ENCODE measurements at regions not wholly inside any gene's neighbourhood (a gene's known extent, or its start where the extent isn't known, plus 50 kb on each side); places are given as distances from the start of the nearest gene placed in this dataset.
A peak's percentile ranks its signal among the peaks of the same experiment; 100 is the strongest.

DNA sequence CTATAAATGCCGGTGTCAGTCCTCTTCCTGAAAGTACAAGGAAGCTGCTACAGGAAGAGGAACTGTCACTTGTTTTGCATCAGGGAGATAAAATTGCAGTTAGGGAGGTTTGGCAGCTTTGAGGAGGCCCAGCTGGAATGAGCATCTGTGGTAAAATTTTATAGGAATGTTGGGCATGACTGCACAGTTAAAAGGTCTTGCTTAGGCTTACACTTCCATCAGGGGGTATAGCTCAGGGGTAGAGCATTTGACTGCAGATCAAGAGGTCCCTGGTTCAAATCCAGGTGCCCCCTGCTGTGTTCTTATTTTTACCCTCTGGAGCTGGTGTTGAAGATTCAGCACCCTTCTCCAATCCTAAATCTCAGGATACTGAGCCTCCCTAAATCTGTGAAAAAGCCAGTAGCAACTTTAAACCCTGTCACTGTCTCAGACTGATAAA is 65.9 kb downstream of the ZNF467 start:
- Histone ChIP-seq H3K4me1 (ENCODE audit: insufficient read depth, low read length) (peaks cover 18% of the 10 kb centered on the region), H4K20me1 (ENCODE audit: insufficient read depth, low read length) (no peaks in the 10 kb centered on the region), H3K9ac (ENCODE audit: insufficient read depth, low read depth, low read length) (no peak overlapping the region), H3K36me3 (replicated peaks in 1 of 2; ENCODE audit: control insufficient read depth in 1 of 2, insufficient read depth in 2 of 2, low read length in 2 of 2) (no peaks in the 10 kb centered on the region), H3K4me3 (replicated peaks in 1 of 3; ENCODE audit: insufficient read depth in 1 of 3, low read depth in 2 of 3, low read length in 3 of 3) (peak overlapping the region in 2 of 3 experiments; percentile 17 to 23; a peak in 2 of 6 replicates), H2AFZ (ENCODE audit: low read length) (no peak overlapping the region), H3K27me3 (ENCODE audit: control insufficient read depth in 1 of 2, insufficient read depth in 2 of 2, low read length in 2 of 2) (no peaks in the 10 kb centered on the region), H3K27ac (ENCODE audit: extremely low read length, insufficient read depth, low read length) (no peak overlapping the region), H3K79me2 (ENCODE audit: insufficient read depth, low read length) (no peaks in the 10 kb centered on the region), H3K9me3 (ENCODE audit: low read length) (peaks cover 24% of the 10 kb centered on the region), H3K4me2 (ENCODE audit: low read depth, low read length) (peak overlapping the region; percentile 69)
- ChIA-PET POLR2A (interaction anchor here (0.9 to 1.6 kb wide), 2 partner anchors 17 to 83 kb away, joined by 4 to 5 read pairs; no protein-coding TSS in a partner anchor), CTCF (ENCODE audit: low intra/inter-chr PET ratio, low total read pairs) (no interaction called here)
- intact Hi-C loops (cut with micrococcal nuclease; ENCODE audit: unreplicated experiment) (no loop called here), in situ Hi-C loops (cut with HindIII; ENCODE audit: extremely low pct_ligation_motif_present, low pct_unique_long_range_greater_than_20kb) (no loop called here)
- 56% methylated on average over 1 of the region's 1 CpG for WGBS (ENCODE audit: low lambda C conversion rate)
- BruUV-seq (replicated peaks), result no TSS peak
- DNase-seq (ENCODE audit: low spot score) (peak; percentile 18), ATAC-seq (peak; percentile 78), FAIRE-seq (no peak)
- TF ChIP-seq THAP11 (CRISPR knock-in tag; IDR thresholded peaks at IDR 0.05) (peak; percentile 51; the same call in 1 of the 2 replicates), ZNF317 (CRISPR knock-in tag; IDR thresholded peaks at IDR 0.05) (peak; percentile 76; the same call in 1 of the 2 replicates), RBAK (CRISPR knock-in tag; IDR thresholded peaks at IDR 0.05) (no peak), HMGA1 (CRISPR knock-in tag; conservative IDR thresholded peaks at IDR 0.05) (no peak), CC2D1A (CRISPR knock-in tag; IDR thresholded peaks at IDR 0.05) (no peak), ZNF382 (CRISPR knock-in tag; IDR thresholded peaks at IDR 0.05; ENCODE audit: borderline replicate concordance) (no peak), ZNF24 (IDR thresholded peaks at IDR 0.05) (peak; percentile 97), ZBTB20 (CRISPR knock-in tag; IDR thresholded peaks at IDR 0.05; ENCODE audit: borderline replicate concordance, low read depth) (no peak), ZNF629 (CRISPR knock-in tag; conservative IDR thresholded peaks at IDR 0.05) (no peak), NRL (CRISPR knock-in tag; IDR thresholded peaks at IDR 0.05; ENCODE audit: borderline replicate concordance) (no peak), ZNF546 (CRISPR knock-in tag; conservative IDR thresholded peaks at IDR 0.05) (no peak), ATF7-NPFF (CRISPR knock-in tag; IDR thresholded peaks at IDR 0.05; ENCODE audit: low read depth) (no peak), SMAD3 (CRISPR knock-in tag; IDR thresholded peaks at IDR 0.05) (0 out of 2 replicates have a peak, but pooled peaks have one; percentile 30), ZNF563 (CRISPR knock-in tag; IDR thresholded peaks at IDR 0.05) (no peak), DMAP1 (CRISPR knock-in tag; IDR thresholded peaks at IDR 0.05) (no peak), IRX3 (CRISPR knock-in tag; IDR thresholded peaks at IDR 0.05; ENCODE audit: borderline replicate concordance, low read depth) (no peak)
- TF ChIP-seq, protein P1, sequence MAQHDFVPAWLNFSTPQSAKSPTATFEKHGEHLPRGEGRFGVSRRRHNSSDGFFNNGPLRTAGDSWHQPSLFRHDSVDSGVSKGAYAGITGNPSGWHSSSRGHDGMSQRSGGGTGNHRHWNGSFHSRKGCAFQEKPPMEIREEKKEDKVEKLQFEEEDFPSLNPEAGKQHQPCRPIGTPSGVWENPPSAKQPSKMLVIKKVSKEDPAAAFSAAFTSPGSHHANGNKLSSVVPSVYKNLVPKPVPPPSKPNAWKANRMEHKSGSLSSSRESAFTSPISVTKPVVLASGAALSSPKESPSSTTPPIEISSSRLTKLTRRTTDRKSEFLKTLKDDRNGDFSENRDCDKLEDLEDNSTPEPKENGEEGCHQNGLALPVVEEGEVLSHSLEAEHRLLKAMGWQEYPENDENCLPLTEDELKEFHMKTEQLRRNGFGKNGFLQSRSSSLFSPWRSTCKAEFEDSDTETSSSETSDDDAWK (CRISPR knock-in tag; IDR thresholded peaks at IDR 0.05), result no peak
- TF ChIP-seq, protein P2, sequence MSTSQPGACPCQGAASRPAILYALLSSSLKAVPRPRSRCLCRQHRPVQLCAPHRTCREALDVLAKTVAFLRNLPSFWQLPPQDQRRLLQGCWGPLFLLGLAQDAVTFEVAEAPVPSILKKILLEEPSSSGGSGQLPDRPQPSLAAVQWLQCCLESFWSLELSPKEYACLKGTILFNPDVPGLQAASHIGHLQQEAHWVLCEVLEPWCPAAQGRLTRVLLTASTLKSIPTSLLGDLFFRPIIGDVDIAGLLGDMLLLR (CRISPR knock-in tag; IDR thresholded peaks at IDR 0.05), result no peak
- TF ChIP-seq, protein P3, sequence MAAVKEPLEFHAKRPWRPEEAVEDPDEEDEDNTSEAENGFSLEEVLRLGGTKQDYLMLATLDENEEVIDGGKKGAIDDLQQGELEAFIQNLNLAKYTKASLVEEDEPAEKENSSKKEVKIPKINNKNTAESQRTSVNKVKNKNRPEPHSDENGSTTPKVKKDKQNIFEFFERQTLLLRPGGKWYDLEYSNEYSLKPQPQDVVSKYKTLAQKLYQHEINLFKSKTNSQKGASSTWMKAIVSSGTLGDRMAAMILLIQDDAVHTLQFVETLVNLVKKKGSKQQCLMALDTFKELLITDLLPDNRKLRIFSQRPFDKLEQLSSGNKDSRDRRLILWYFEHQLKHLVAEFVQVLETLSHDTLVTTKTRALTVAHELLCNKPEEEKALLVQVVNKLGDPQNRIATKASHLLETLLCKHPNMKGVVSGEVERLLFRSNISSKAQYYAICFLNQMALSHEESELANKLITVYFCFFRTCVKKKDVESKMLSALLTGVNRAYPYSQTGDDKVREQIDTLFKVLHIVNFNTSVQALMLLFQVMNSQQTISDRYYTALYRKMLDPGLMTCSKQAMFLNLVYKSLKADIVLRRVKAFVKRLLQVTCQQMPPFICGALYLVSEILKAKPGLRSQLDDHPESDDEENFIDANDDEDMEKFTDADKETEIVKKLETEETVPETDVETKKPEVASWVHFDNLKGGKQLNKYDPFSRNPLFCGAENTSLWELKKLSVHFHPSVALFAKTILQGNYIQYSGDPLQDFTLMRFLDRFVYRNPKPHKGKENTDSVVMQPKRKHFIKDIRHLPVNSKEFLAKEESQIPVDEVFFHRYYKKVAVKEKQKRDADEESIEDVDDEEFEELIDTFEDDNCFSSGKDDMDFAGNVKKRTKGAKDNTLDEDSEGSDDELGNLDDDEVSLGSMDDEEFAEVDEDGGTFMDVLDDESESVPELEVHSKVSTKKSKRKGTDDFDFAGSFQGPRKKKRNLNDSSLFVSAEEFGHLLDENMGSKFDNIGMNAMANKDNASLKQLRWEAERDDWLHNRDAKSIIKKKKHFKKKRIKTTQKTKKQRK (IDR thresholded peaks at IDR 0.05; ENCODE audit: low read length), result no peak
- TF ChIP-seq, protein P4, sequence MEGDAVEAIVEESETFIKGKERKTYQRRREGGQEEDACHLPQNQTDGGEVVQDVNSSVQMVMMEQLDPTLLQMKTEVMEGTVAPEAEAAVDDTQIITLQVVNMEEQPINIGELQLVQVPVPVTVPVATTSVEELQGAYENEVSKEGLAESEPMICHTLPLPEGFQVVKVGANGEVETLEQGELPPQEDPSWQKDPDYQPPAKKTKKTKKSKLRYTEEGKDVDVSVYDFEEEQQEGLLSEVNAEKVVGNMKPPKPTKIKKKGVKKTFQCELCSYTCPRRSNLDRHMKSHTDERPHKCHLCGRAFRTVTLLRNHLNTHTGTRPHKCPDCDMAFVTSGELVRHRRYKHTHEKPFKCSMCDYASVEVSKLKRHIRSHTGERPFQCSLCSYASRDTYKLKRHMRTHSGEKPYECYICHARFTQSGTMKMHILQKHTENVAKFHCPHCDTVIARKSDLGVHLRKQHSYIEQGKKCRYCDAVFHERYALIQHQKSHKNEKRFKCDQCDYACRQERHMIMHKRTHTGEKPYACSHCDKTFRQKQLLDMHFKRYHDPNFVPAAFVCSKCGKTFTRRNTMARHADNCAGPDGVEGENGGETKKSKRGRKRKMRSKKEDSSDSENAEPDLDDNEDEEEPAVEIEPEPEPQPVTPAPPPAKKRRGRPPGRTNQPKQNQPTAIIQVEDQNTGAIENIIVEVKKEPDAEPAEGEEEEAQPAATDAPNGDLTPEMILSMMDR (CRISPR knock-in tag; IDR thresholded peaks at IDR 0.05), result no peak

Data from HepG2 (cell line).